HG03521 (cell line): ENCODE measurements at regions not wholly inside any gene's neighbourhood (a gene's known extent, or its start where the extent isn't known, plus 50 kb on each side); places are given as distances from the start of the nearest gene placed in this dataset.

ENCODE experiments used
- ATAC-seq: cut with Tn5 transposase; IDR thresholded peaks from one replicate; pipeline ENCODE4 v1.9.1; 2021; ENCODE audit warnings: mild to moderate bottlenecking, moderate library complexity; ENCODE audit not compliant: unreplicated experiment

DNA sequence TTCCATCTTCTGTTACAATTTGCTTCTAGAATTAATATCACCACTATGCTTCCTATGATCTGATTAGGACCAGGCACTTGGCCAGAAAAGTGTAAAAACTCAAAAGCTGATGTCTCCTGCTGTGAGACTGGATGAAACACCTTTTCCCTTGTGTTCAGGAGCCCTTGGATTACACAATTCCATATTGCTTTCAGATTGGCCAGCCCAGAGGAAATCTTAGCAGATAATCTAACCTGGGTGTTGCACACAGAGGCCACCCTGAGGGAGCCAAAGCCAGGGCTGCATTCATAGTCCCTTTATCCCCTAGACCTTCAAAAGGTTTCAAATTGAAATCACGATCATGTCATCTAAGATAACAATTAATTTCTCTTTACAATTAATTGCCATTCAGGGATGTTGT is 94.1 kb upstream of the SELENOP start:
- ATAC-seq = no peak

DNA sequence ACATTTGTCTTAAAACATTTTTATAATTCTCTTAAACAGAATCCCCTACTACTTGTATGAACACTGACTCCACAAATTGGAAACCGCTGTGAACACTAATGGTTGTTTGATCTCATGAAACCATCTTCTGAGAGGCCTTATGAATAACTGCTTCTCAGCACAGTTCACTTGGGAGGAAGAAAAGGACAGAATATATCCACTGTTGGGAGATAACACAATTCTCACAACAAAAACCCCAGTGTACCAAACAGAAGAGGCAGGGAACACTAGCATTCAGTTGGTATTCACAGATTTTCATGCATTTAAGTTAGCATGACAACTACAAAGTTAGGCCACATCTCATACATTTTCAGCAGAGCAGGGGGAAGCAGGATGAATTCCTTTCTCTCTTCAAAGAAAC is 89.0 kb upstream of the SELENOP start:
- ATAC-seq = no peak

DNA sequence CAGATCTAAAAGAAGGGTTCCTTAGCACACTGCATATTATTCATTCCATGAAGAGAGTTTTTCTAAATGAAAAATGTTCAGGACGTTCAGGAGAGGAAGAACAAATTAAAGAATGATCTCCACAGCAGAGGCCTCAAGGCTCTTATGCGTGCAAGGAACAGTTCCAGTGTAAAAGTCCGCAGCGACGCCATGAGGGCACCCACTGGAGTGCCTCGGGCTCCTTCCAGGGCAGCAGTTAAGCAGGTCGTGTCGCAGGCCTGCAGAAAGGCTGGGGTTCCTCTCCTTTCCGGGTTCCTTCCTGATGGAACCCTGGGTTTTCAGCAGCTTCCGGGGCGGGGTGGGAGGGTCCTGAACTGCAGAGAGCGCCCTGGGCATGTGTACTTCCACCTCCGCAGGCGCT is 87.1 kb upstream of the SELENOP start:
- no peak for ATAC-seq

DNA sequence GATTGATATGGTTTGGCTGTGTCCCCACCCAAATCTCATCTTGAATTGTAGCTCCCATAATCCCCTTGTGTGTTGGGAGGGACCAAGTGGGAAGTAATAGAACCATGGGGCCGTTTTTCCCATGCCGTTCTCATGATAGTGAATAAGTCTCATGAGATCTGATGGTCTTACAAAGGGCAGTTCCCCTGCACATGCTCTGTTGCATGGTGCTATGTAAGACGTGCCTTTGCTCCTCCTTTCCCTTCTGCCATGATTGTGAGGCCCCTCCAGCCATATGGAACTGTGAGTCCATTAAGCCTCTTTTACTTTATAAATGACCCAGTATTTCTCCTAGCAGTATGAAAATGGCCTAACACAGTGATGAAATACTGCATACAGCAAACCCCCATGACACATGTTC is 84.8 kb upstream of the SELENOP start:
- ATAC-seq = no peak

DNA sequence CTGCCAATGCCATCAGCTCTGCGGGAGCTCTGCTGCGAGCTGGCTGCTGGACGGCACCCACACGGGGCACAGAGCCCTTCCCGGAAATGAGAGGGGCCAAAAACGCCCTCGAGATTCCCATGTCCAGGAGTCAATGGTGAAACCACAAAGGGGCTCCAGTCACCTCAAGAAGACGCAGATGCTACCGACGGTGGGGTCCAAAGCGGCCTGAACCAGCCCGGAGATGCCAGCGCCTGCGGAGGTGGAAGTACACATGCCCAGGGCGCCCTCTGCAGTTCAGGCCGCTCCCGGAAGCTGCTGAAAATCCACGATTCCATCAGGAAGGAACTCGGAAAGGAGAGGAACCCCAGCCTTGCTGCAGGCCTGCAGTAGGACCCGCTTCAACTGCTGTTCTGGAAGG is 82.4 kb upstream of the SELENOP start:
- ATAC-seq = no peak

DNA sequence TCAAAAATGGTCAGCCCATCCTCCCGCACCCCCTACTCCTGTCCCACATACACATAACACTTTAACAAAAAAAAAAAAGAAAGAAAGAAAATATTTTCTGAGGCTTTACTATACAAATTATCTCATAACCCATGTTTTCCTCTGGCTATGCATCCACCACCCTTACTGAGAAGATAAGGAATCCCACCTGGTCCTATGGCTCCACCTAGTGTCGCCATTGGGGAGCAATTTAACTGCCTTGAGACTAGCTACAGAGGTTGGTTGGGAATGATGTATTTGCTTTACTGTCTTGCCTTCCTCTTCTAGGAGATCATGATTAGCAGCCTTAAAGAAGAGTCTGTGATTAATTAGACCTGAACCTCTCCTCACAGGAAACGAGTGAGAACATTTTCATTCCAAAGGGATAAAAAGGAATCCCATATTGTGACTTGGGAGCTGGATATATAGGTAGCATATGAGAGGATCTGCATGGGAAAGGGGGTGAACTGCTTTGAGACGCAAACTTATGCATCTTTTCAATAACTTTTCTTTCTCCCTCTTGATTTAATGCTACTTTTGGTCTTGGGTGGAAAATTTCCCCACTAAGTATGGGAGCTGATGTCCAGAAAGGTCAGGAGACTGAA is 77.7 kb upstream of the SELENOP start:
- ATAC-seq = peak; percentile 83

DNA sequence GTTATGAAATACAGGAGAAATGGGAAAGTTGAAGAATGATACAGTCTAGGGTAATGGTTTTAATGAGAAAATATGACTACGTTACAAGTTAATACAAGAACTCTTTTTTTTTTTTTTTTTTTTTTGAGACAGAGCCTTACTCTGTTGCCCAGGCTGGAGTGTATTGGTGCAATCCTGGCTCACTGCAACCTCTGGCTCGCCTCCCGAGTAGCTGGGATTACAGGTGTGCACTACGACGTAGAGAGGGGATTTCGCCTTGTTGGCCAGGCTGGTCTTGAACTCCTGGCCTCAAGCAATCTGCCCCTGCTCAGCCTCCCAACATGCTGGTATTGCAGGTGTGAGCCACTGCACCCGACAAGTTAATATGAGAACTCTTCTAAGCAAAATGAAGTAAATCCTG is 77.1 kb upstream of the SELENOP start:
- no peak for ATAC-seq

DNA sequence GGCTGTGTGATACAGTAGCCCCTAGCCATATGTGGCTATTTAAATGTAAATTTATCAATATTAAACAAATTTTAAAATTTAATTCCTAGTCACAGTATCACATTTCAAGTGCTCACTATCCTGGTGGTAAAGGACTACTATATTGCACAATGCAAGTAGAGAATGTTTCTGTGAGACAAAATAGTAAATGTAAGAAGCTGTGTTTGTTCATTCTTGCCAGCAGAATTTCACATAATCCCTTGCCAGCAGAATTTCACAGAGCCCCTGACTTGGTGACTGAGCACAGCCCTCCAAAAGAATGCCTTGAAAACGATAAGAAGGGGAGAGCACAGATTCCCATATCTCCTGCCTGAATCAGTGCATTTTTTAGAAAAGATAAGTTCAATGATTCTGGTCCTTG is 75.9 kb upstream of the SELENOP start:
- no peak for ATAC-seq

DNA sequence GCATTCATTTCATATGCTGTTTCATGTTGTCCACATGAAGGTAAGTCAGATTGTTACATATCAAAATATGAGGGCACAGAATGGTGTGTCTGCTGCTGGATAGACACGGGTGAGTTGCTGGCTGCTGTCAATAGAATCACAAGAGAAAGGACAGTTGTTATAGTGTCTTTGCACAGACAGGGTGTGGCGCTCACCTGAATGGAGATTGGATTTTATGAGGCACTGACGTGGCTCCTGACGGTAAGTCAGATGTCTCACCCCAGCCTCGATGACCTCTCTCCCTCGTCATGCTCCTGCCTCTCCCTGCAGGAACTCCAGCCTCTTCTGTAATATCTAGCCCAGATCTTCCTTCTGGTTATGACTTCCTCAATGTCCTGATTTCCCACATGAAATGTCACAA is 75.4 kb upstream of the SELENOP start:
- no peak for ATAC-seq

DNA sequence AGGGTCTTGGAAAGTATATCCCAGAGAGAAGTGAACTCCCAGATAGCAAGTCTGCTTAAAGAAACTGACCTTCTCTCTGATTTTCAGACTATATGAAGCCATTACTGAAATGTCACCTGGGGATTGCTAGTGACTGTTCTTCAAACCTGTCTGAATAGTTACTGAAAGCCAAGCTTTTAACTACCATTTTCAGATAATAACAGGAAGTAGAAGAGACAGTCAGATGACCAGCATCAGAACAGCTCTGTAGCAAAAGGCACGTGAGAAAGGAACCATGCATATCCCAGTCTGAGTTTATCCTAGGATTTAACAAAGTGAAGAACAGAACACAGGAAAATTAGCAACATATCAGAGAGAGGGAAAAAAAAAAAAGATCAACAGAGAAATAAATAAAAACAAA is 74.9 kb upstream of the SELENOP start:
- no peak for ATAC-seq

DNA sequence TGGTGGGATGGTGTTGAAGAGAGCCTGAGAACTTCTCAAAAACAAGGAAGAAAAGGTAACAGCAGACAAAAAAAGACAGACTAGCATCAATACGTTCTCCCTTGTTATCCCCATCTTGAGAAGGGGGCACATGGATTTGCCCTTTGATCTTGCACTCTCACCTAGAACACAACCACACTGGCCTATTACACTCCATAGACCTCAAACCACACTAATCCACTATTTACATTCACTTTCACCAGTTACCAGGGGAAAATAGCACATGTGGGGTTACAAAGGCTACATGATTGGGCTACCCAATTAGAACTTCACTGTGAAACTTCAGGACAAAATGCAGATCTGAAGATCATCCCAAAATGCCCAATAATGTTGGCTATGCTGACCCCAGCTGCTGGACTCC is 72.6 kb upstream of the SELENOP start:
- no peak for ATAC-seq

DNA sequence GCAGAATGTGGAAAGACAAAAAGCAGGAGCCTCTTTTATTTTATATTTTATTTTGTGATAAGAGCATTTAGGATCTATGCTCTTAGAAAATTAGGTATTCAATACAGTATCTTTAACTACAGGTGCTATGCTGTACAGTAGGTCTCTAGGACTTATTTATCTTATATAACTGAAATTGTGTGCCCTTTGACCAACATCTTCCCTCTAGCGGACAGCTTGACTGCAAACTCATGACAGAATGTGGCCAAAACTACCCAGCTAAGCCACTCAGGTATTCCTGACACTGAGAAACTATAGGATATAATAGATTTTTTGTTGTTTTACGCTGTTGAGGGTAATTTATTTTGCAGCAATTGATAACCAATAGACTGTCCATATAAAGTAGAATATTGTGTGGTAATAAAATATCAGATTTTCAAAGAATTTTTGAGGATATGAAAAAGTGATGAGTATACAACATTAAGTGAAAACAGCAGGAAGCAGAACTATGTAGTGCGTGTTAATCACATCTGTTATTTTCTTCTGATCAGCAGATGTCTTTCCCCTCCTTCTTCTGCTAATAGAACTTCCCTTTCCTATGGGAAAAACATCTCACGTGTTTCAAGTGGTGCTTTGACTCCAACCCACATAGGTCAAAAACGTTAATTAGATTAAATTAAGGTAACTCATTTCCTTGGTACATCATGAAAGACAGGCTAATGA is 69.9 kb upstream of the SELENOP start:
- ATAC-seq = no peak

DNA sequence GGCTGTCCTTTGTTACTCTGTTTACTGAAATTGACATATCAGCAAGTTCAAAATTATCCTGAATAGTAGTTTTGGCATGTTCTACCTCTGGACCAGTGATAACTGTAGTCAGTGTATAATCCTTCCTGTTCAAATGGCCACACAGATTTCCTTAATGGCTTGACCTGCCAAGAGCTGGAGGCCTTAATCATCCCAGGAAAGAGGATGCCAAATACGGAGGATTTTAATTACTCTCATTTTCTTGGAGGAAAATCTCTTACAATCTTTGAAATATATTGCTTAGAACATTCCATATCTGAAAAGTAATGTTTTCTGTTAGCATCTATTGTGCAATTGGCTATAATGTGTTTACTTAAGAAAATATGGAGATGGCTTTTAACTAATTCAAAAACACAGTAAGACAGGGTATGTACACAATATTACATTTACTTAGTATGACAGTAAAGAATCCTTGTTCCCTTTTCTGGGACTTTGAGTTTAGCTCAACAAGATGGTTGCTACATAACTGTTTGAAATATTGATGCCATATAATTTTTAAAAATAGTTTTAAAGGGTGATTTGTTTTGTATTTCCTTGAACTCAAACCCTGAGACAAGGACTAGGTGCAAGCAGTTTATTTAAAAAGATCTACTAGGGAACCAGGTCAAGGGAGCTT is 68.9 kb upstream of the SELENOP start:
- ATAC-seq = no peak

DNA sequence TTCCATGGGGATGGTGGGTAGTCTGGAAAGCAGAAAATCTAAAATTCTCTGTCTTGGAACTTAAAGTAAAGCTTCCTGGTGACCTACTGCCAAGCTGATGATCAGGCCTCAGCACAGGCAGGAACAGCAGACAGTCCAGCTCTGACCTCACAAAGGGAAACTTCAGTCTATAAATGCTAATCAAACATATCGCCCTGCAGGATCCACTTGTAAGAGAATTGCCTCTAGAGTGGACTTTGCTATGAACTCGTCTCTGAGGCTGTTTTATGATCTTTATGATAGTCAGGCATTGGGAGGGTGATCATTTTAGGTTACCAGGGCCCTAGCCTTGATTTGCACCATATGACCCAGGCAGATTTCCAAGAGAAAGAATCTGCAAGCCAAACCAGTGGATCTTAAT is 67.6 kb upstream of the SELENOP start:
- ATAC-seq = no peak

DNA sequence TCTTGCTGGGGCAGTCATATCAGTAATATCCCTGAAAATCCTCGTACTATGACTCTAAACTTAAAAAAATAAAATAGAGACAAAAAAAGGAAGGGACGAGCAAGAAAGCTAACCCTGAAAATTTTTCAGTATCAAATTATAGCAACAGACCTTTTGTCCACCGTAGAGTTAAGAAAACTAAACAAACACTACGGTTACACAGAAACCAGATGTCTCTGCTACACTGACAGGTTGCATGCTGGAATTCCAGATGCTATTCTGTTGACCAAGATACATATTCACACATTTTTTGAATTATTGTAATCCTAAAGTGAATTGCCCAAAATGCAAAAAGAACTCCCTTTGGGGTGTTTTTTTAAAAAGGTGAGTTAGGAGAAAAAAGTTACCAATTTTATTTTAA is 66.9 kb upstream of the SELENOP start:
- no peak for ATAC-seq

DNA sequence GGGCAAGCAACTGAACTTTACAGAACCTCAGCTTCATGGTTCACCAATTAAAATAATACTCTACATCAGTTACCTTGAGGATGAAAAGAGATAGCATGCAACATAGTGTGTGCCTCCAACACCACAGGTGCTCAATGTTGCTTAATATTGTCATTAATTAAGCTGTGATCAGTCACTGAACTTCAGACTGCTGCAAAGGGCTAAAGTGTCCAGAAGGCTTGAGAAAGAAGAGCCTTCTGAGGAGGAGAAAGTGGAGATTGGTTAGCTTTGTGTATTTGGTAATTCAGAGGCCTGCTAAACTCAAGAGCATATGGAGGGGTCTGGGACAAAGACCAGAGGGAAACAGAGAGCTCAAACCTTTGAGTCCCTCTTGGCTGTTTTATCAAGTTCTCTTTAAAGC is 66.3 kb upstream of the SELENOP start:
- ATAC-seq = no peak

DNA sequence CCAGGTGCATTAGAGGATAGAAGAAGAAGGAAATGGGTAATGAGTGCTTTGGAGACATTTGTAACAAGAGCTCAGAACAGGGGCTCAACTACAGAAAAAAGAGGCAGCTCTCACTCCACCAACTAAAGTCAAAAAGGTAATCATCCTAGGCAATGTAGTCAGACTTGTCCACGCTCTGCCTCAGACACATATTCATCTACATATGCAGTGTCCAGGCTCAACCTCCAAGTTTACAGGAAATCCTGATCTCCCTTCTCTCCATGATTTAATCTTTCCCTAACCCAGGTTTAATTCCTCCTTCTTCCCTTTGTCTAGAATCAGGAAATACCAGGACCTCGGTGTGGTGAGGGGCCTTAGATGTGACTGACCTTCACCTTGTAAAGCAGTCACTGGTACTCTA is 65.7 kb upstream of the SELENOP start:
- ATAC-seq = no peak

DNA sequence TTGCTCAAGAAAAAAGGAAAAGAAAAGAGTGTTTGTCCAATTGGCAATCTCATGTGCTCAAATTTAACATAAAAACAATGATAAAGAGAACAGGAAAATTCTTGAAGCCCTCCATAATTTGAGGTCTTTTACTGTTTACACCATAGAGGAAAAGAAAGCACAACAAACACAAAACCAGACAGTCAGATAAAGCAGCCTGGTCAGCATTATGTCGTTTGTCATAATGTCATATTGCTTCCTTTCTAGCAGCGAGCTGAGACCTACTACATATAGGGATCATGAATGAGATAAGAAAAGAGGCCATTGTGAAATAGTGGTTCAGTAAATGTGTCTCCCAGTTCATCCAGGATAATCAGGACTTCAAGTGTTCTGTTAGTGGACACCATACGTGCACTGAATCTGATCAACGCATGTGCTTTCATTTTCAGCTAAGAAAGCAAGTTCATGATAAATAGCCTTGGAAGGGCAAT is 64.7 kb upstream of the SELENOP start:
- ATAC-seq = no peak

DNA sequence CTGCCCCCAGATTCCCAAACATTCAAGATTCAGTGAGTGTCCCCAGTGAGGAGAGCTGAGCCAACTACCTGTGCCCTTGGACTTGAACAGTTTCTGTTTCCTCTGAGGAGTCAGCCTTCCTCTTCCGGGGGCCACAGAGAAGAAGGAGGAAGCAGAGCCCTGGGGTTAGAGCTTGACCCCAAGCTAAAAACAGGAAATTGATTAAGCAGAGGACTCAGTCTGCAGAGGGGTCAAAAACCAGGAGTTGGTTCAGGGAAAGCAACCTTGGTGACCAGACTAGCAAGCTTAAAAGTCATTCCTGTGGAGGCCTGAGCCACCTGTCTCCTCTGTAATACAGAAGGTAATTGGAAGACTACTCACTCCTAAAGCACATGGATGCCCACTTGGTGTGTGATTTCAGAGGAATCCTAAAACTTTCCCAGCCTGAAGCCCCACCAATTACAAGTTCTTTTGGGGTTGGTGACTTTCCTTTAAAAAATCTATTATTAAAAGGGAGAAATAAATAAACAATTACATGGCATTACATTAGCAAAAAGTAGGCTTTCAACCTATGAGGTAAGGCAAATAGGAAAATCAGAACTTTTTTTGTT is 64.2 kb upstream of the SELENOP start:
- no peak for ATAC-seq

DNA sequence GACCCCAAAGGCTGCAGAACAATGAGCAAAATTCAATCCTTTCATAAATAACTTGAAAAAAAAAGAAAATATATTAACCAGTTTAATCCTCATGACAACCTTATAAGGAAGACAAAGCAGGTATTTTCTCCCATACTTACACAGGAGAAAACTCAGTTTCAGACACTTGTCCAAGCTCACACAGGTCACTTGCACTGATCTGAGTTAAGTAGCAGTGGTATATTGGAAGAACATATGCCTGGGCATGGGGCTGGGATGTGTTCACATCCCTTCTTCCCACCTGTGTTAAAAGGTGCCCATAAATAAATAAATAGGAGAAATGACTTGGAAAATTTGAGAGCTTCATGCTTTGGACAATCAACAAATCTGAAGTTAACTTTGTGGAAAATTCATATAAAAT is 63.5 kb upstream of the SELENOP start:
- ATAC-seq = no peak

DNA sequence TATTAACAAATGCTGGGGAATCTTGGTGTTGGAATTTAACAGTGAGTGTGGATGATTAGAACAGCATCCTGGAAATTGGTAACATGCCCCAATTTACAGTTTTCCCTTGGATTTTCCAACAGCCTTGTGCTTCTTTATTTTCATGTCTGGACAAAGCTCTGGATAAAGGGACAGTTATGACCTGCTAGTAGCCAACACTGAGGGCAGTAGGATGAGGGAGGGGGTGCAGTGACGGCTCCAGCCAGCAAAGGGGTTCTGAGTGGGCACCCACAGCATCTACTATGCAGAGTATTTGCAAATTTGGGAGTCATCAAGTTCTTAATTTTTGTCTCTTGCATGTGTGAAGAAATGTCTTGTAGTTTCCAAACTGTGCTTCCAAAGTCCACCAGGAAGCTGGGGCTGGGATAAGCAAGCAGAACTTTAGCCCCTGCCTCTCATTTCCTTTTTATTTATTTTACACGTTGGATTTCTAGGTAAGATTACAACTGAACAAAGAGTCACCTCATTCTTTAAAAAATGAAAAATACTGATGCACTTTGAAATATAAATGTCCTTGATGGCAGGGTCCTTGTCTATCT is 63.0 kb upstream of the SELENOP start:
- no peak for ATAC-seq

DNA sequence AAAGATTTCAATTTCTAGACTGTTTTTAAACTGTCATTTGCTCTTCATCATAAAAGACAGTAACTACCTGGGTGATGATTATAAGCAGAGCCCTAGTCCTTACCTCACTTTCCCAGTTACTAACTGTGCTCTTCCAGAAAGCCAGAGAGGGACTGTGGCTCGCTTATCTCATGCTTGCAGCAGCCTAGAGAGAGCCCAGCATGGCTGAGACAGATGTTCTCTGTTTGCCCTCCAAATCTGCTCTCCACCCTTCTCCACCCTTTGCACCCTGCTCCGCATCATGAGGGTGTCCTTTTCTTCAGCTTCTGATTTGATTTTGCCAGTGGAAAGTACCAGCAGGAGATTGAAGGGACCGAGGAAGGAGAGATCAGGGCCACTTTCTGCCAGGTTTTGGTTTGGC is 61.2 kb upstream of the SELENOP start:
- ATAC-seq = no peak
